H1 (cell line): ENCODE measurements at regions not wholly inside any gene's neighbourhood (a gene's known extent, or its start where the extent isn't known, plus 50 kb on each side); places are given as distances from the start of the nearest gene placed in this dataset.

Source experiments
- CBX8 ChIP-seq: fragments of 300-800, 300-1000 bp; sonication (generic); IDR thresholded peaks from 2 replicates; pipeline ENCODE4 v1.7.1; 2016; ENCODE audit warnings: low read depth, low read length, borderline replicate concordance
- CHD7 ChIP-seq: fragments of 300-600 bp; sonication (generic); IDR thresholded peaks from 2 replicates; pipeline ENCODE4 v1.7.1; 2012; ENCODE audit warnings: low read length, moderate library complexity, mild to moderate bottlenecking, inconsistent platforms; ENCODE audit not compliant: insufficient replicate concordance
- CTCF ChIP-seq, 3 experiments: IDR thresholded peaks; 1 replicate in 2 of 3; 2 replicates in 1 of 3; pipeline versions ENCODE4 v1.5.1 to v1.6.1; 2011; ENCODE audit warnings: low read length in 3 of 3, mild to moderate bottlenecking in 3 of 3, inconsistent platforms in 2 of 3, low read depth in 1 of 3, moderate library complexity in 1 of 3; ENCODE audit not compliant: insufficient read depth in 1 of 3; ENCODE audit errors: control extremely low read depth in 1 of 3
- GABPA ChIP-seq: IDR thresholded peaks from 2 replicates; pipeline ENCODE4 v1.6.1; 2011; ENCODE audit warnings: mild to moderate bottlenecking, low read length, moderate library complexity, borderline replicate concordance; ENCODE audit not compliant: insufficient read depth
- POU5F1 ChIP-seq: IDR thresholded peaks from 2 replicates; pipeline ENCODE4 v1.6.1; 2011; ENCODE audit warnings: low read depth, mild to moderate bottlenecking, low read length, moderate library complexity
- RFX5 ChIP-seq: IDR thresholded peaks from 2 replicates; pipeline ENCODE4 v1.6.1; 2011; ENCODE audit warnings: low read depth, low read length, improper control_type of control experiment, borderline replicate concordance
- SIN3A ChIP-seq, 2 experiments: IDR thresholded peaks in 1 of 2; conservative IDR thresholded peaks in 1 of 2; 2 replicates each; pipeline ENCODE4 v1.6.1; 2011 to 2012; ENCODE audit warnings: low read length in 2 of 2, improper control_type of control experiment in 1 of 2, low read depth in 1 of 2, mild to moderate bottlenecking in 1 of 2
- ZNF274 ChIP-seq: IDR thresholded peaks from 2 replicates; pipeline ENCODE4 v1.7.0; 2012; ENCODE audit warnings: low read length, borderline replicate concordance; ENCODE audit errors: extremely low read depth

- no peak for TF ChIP-seq CHD7
- no peak for TF ChIP-seq GABPA
- no peak for TF ChIP-seq ZNF274
- no peak for TF ChIP-seq RFX5
- no peak for TF ChIP-seq CBX8
- no peak for TF ChIP-seq POU5F1
- no peak for TF ChIP-seq CTCF (IDR thresholded peaks at IDR 0.05; ENCODE audit: control extremely low read depth in 1 of 3, insufficient read depth in 1 of 3, low read depth in 1 of 3, low read length in 3 of 3)
- no peak for TF ChIP-seq SIN3A (conservative IDR thresholded peaks at IDR 0.05 in 1 of 2, IDR thresholded peaks at IDR 0.05 in 1 of 2; ENCODE audit: low read depth in 1 of 2, low read length in 2 of 2)
Measured at GRCh38 chr2:23066686-23067085, 318.3 kb upstream of the KLHL29 start (continued).
